ENCODE measurements at regions not wholly inside any gene's neighbourhood (a gene's known extent, or its start where the extent isn't known, plus 50 kb on each side); places are given as distances from the start of the nearest gene placed in this dataset.

GRCh38 chr19:27647423-27647822, 1565.5 kb downstream of the UQCRFS1 start:
- no peak for DNase-seq (ENCODE audit: low read depth in 2 of 2)
- TF ChIP-seq CTCF (IDR thresholded peaks at IDR 0.05; ENCODE audit: low read depth, low read length): no peak
- H3K4me3 ChIP-seq (replicated peaks in 1 of 2; ENCODE audit: low read depth in 2 of 2, low read length in 2 of 2): no peak overlapping the region

- TF ChIP-seq CTCF (IDR thresholded peaks at IDR 0.05; ENCODE audit: low read depth, low read length): no peak
- H3K4me3 ChIP-seq (replicated peaks in 1 of 2; ENCODE audit: low read depth in 2 of 2, low read length in 2 of 2): no peak overlapping the region
- DNase-seq (ENCODE audit: low read depth in 2 of 2): no peak
Observed at GRCh38 chr19:27635401-27635800, 1577.5 kb downstream of the UQCRFS1 start.

GRCh38 chr19:27618006-27618405, 1594.9 kb downstream of the UQCRFS1 start:
- TF ChIP-seq CTCF (IDR thresholded peaks at IDR 0.05; ENCODE audit: low read depth, low read length): no peak
- no peak overlapping the region for H3K4me3 ChIP-seq (replicated peaks in 1 of 2; ENCODE audit: low read depth in 2 of 2, low read length in 2 of 2)
- DNase-seq (ENCODE audit: low read depth in 2 of 2): no peak

- no peak for TF ChIP-seq CTCF (IDR thresholded peaks at IDR 0.05; ENCODE audit: low read depth, low read length)
- DNase-seq (ENCODE audit: low read depth in 2 of 2): no peak
Observed at GRCh38 chr19:27580906-27581305, 1632.0 kb downstream of the UQCRFS1 start.

More at GRCh38 chr19:27580906-27581305, 1632.0 kb downstream of the UQCRFS1 start:
- H3K4me3 ChIP-seq (replicated peaks in 1 of 2; ENCODE audit: low read depth in 2 of 2, low read length in 2 of 2): no peak overlapping the region

Measured in cardiac fibroblast (primary cell).